IMR-90 (cell line): ENCODE measurements at regions not wholly inside any gene's neighbourhood (a gene's known extent, or its start where the extent isn't known, plus 50 kb on each side); places are given as distances from the start of the nearest gene placed in this dataset.

Experiments used
- ATAC-seq: fragments of 200-7000 bp; cut with Tn5 transposase; 2 replicates; pipeline ENCODE4 v1.9.1; 2020; ENCODE audit warnings: low read depth, mild to moderate bottlenecking, moderate library complexity
- BruUV-seq: library from RNA; stranded (reverse); fragments of 400-500 nt; replicated peaks from 2 replicates; lab custom pipeline; 2021; lab: Mats Ljungman, UMichigan
- CTCF ChIA-PET: fragments of 300-600 bp; formaldehyde crosslinking; extraction: SDS; loops from one replicate; lab custom pipeline; 2021; ENCODE audit warnings: antibody characterized with exemption; lab: Yijun Ruan, JAX
- POLR2A ChIA-PET: fragments of 300-600 bp; sonication (Branson Sonifier 250); formaldehyde crosslinking; loops from one replicate; lab custom pipeline; 2022; ENCODE audit warnings: antibody characterized with exemption; ENCODE audit not compliant: unreplicated experiment; lab: Charles Lee
- DNase-seq: peaks from one replicate; pipeline ENCODE4 v3.0.0; 2013
- H2AFZ ChIP-seq: replicated peaks from 2 replicates; pipeline ENCODE3; 2013; ENCODE audit warnings: low read length, mild to moderate bottlenecking; ENCODE audit not compliant: poor library complexity
- H2AK5ac ChIP-seq: 2 replicates; pipeline ENCODE4 v1.6.1; 2013; ENCODE audit warnings: low read depth, low read length, inconsistent platforms
- H2AK9ac ChIP-seq: replicated peaks from 2 replicates; pipeline ENCODE3; 2013; ENCODE audit warnings: mild to moderate bottlenecking, low read depth, low read length, moderate library complexity; ENCODE audit not compliant: poor library complexity
- H2BK120ac ChIP-seq: 2 replicates; pipeline ENCODE4 v1.6.1; 2013; ENCODE audit warnings: low read depth, low read length, inconsistent platforms
- H2BK15ac ChIP-seq: 3 replicates; pipeline ENCODE4 v1.6.1; 2013; ENCODE audit warnings: low read depth, low read length, inconsistent platforms
- H2BK20ac ChIP-seq: 2 replicates; pipeline ENCODE4 v1.6.1; 2013; ENCODE audit warnings: low read depth, mild to moderate bottlenecking, inconsistent platforms, low read length, moderate library complexity
- H2BK5ac ChIP-seq: 2 replicates; pipeline ENCODE4 v1.6.1; 2013; ENCODE audit warnings: mild to moderate bottlenecking, low read depth, low read length, inconsistent platforms; ENCODE audit not compliant: poor library complexity, severe bottlenecking
- H3K14ac ChIP-seq: replicated peaks from 2 replicates; pipeline ENCODE4 v1.6.1; 2013; ENCODE audit warnings: low read depth, low read length, inconsistent platforms
- H3K18ac ChIP-seq: 2 replicates; pipeline ENCODE4 v1.6.1; 2013; ENCODE audit warnings: low read depth, low read length, control low read depth
- H3K23ac ChIP-seq: 2 replicates; pipeline ENCODE4 v1.6.1; 2013; ENCODE audit warnings: low read depth, low read length, inconsistent platforms
- H3K27ac ChIP-seq: 2 replicates; pipeline ENCODE4 v1.5.1; 2013; ENCODE audit warnings: mild to moderate bottlenecking, control low read depth, low read length; ENCODE audit not compliant: insufficient read depth
- H3K27me3 ChIP-seq: 2 replicates; pipeline ENCODE4 v1.6.1; 2013; ENCODE audit warnings: low read length; ENCODE audit not compliant: control insufficient read depth, insufficient read depth
- H3K36me3 ChIP-seq: 2 replicates; pipeline ENCODE4 v1.6.1; 2013; ENCODE audit warnings: low read length, mixed read lengths; ENCODE audit not compliant: control insufficient read depth, insufficient read depth
- H3K4ac ChIP-seq: 2 replicates; pipeline ENCODE4 v1.6.1; 2013; ENCODE audit warnings: low read depth, low read length, inconsistent platforms
- H3K4me1 ChIP-seq: 2 replicates; pipeline ENCODE4 v1.6.1; 2013; ENCODE audit warnings: low read length, mixed read lengths; ENCODE audit not compliant: control insufficient read depth, insufficient read depth
- H3K4me2 ChIP-seq: 2 replicates; pipeline ENCODE4 v1.6.1; 2013; ENCODE audit warnings: low read depth, mild to moderate bottlenecking, control low read depth, low read length, moderate library complexity
- H3K4me3 ChIP-seq: 2 replicates; pipeline ENCODE4 v1.5.1; 2013; ENCODE audit warnings: low read depth, mild to moderate bottlenecking, control low read depth, low read length, moderate library complexity; ENCODE audit not compliant: insufficient read depth
- H3K56ac ChIP-seq: 2 replicates; pipeline ENCODE4 v1.6.1; 2013; ENCODE audit warnings: low read length, inconsistent platforms; ENCODE audit not compliant: insufficient read depth; ENCODE audit errors: extremely low read depth
- H3K79me1 ChIP-seq, 2 experiments: 2 replicates each; pipeline ENCODE4 v1.6.1; 2013; ENCODE audit warnings: low read length in 2 of 2, inconsistent platforms in 1 of 2, low read depth in 1 of 2
- H3K9ac ChIP-seq: 2 replicates; pipeline ENCODE4 v1.6.1; 2013; ENCODE audit warnings: low read depth, low read length, control low read depth
- H3K9me1 ChIP-seq: 2 replicates; pipeline ENCODE4 v1.6.1; 2013; ENCODE audit warnings: low read length, inconsistent platforms; ENCODE audit not compliant: insufficient read depth
- H3K9me3 ChIP-seq: 2 replicates; pipeline ENCODE4 v1.6.1; 2013; ENCODE audit warnings: low read length; ENCODE audit not compliant: control insufficient read depth, insufficient read depth
- H4K20me1 ChIP-seq: 2 replicates; pipeline ENCODE4 v1.6.1; 2013; ENCODE audit warnings: low read length, inconsistent platforms; ENCODE audit not compliant: insufficient read depth
- H4K5ac ChIP-seq: 2 replicates; pipeline ENCODE4 v1.6.1; 2013; ENCODE audit warnings: mild to moderate bottlenecking, low read depth, low read length, control low read depth
- H4K8ac ChIP-seq, 2 experiments: 2 replicates each; pipeline ENCODE4 v1.6.1; 2013; ENCODE audit warnings: low read depth in 2 of 2, low read length in 2 of 2, control low read depth in 1 of 2, inconsistent platforms in 1 of 2
- H4K91ac ChIP-seq: 2 replicates; pipeline ENCODE4 v1.6.1; 2013; ENCODE audit warnings: low read depth, low read length, inconsistent platforms; ENCODE audit not compliant: insufficient read depth
- BHLHE40 ChIP-seq: fragments of 150-350 bp; IDR thresholded peaks from 2 replicates; pipeline ENCODE4 v1.6.1; 2016; ENCODE audit warnings: mild to moderate bottlenecking, low read depth, low read length
- CEBPB ChIP-seq: IDR thresholded peaks from 2 replicates; pipeline ENCODE4 v1.6.1; 2012; ENCODE audit warnings: low read depth, low read length, improper control_type of control experiment
- CHD1 ChIP-seq: IDR thresholded peaks from 2 replicates; pipeline ENCODE4 v1.6.1; 2012; ENCODE audit warnings: low read depth, low read length, improper control_type of control experiment
- MAZ ChIP-seq: IDR thresholded peaks from 2 replicates; pipeline ENCODE4 v1.6.1; 2012; ENCODE audit warnings: low read depth, mild to moderate bottlenecking, low read length, improper control_type of control experiment, moderate library complexity, borderline replicate concordance
- MXI1 ChIP-seq: IDR thresholded peaks from 2 replicates; pipeline ENCODE4 v1.6.1; 2012; ENCODE audit warnings: low read depth, mild to moderate bottlenecking, low read length, moderate library complexity, borderline replicate concordance
- NFE2L2 ChIP-seq: fragments of 150-350 bp; IDR thresholded peaks from 2 replicates; pipeline ENCODE4 v1.6.1; 2016; ENCODE audit warnings: low read depth, mild to moderate bottlenecking, low read length
- POLR2A ChIP-seq: IDR thresholded peaks from 2 replicates; pipeline ENCODE4 v1.6.1; 2012; ENCODE audit warnings: mild to moderate bottlenecking, low read depth, low read length
- RAD21 ChIP-seq: IDR thresholded peaks from 2 replicates; pipeline ENCODE4 v1.6.1; 2012; ENCODE audit warnings: low read length, improper control_type of control experiment
- RCOR1 ChIP-seq: IDR thresholded peaks from 2 replicates; pipeline ENCODE4 v1.6.1; 2012; ENCODE audit warnings: mild to moderate bottlenecking, low read length, improper control_type of control experiment; ENCODE audit not compliant: insufficient replicate concordance
- RFX5 ChIP-seq: IDR thresholded peaks from 2 replicates; pipeline ENCODE4 v1.8.0; 2012; ENCODE audit warnings: low read depth, mild to moderate bottlenecking, low read length, moderate library complexity
- SMC3 ChIP-seq: fragments of 150-350 bp; IDR thresholded peaks from 2 replicates; pipeline ENCODE4 v1.6.1; 2016; ENCODE audit warnings: low read depth, mild to moderate bottlenecking, antibody characterized with exemption, low read length, moderate library complexity
- WGBS, 2 experiments: methylation state at CpG; one replicate each; pipeline versions ENCODE4 v1.1.5 to v1.1.7; 2013; ENCODE audit warnings: missing lambda C conversion rate in 2 of 2; ENCODE audit not compliant: insufficient read length in 1 of 2; ENCODE audit errors: extremely low coverage in 2 of 2; 5-methylcytosine and 5-hydroxymethylcytosine counted together
- dilution Hi-C: fragments of 300-500 bp; cut with HindIII; formaldehyde crosslinking; loops from one replicate; pipeline ENCODE4 v1.14.3; 2018; ENCODE audit warnings: low sequenced_read_pairs; ENCODE audit not compliant: unreplicated experiment
- in situ Hi-C: fragments of 300-500 bp; cut with MboI; formaldehyde crosslinking; loops from 3 replicates; pipeline ENCODE4 v1.14.3; 2019; ENCODE audit warnings: low sequenced_read_pairs, inconsistent platforms, mixed read lengths
- intact Hi-C: fragments of 100-400 bp; cut with micrococcal nuclease; formaldehyde crosslinking; loops from 2 replicates; pipeline ENCODE4 v1.10.0; 2022
- TF ChIP-seq, protein P1 (sequence below): fragments of 150-350 bp; IDR thresholded peaks from 2 replicates; pipeline ENCODE4 v1.6.1; 2016; ENCODE audit warnings: low read depth, mild to moderate bottlenecking, low read length, moderate library complexity, borderline replicate concordance
- TF ChIP-seq, protein P2 (sequence below): conservative IDR thresholded peaks from 2 replicates; pipeline ENCODE4 v1.5.1; 2012; ENCODE audit warnings: mild to moderate bottlenecking, low read depth, low read length, improper control_type of control experiment

DNA sequence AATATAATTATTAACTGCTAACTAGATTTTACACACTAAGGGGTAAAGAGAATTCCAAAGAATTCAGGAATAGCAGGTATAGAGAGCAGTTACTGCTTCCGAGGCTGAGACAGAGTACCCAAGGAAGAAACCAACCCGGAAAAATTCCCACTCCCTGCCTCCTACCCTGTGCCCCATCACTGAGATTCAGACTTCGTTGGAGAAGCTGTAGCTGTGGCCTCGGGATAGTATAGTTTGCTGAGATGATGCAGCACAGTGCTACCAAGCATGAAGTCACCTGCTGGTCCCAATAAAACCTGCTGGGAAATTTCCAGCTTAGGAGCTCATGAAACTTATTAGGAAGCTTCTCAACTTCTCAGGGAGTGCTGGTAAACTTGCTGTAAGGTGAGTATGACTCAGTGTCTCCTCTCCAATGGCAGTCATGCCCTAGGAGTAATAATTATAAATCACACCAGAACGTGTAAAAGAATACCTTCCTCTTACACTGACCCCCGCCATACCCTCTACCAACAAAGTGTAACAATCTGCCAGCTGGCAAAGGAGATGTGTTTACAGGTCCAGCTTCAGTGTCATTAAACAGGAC is 215.2 kb upstream of the ROBO2 start:
- H2AK9ac ChIP-seq = no peak overlapping the region
- no peak overlapping the region for H4K5ac ChIP-seq
- H2AFZ ChIP-seq = no peak overlapping the region
- no peak overlapping the region for H4K8ac ChIP-seq
- H3K23ac ChIP-seq = no peak overlapping the region
- no peaks in the 10 kb centered on the region for H4K20me1 ChIP-seq
- no peak overlapping the region for H4K91ac ChIP-seq
- no peak overlapping the region for H3K4ac ChIP-seq
- no peak overlapping the region for H3K18ac ChIP-seq
- H3K79me1 ChIP-seq = no peaks in the 10 kb centered on the region
- H2BK15ac ChIP-seq = no peak overlapping the region
- H3K9me1 ChIP-seq = no peaks in the 10 kb centered on the region
- H3K56ac ChIP-seq = no peak overlapping the region
- no peaks in the 10 kb centered on the region for H3K4me1 ChIP-seq
- ChIA-PET CTCF (no interaction called here), POLR2A (no interaction called here)
- H3K9me3 ChIP-seq = no peaks in the 10 kb centered on the region
- no CpG with 5 or more reads among the region's 6 CpGs for WGBS, 2 experiments
- no peak overlapping the region for H3K27ac ChIP-seq
- H2BK5ac ChIP-seq = no peak overlapping the region
- H2AK5ac ChIP-seq = no peak overlapping the region
- intact Hi-C loops (no loop called here), in situ Hi-C loops (no loop called here), dilution Hi-C loops (no loop called here)
- H2BK120ac ChIP-seq = no peak overlapping the region
- BruUV-seq = no TSS peak
- H3K14ac ChIP-seq = no peak overlapping the region
- no peaks in the 10 kb centered on the region for H3K36me3 ChIP-seq
- H3K9ac ChIP-seq = no peak overlapping the region
- H3K27me3 ChIP-seq = no peaks in the 10 kb centered on the region
- ATAC-seq (no peak), DNase-seq (no peak)
- H2BK20ac ChIP-seq = no peak overlapping the region
- no peak overlapping the region for H3K4me3 ChIP-seq
- TF ChIP-seq CEBPB = no peak
- no peak for TF ChIP-seq BHLHE40
- TF ChIP-seq, protein P1, sequence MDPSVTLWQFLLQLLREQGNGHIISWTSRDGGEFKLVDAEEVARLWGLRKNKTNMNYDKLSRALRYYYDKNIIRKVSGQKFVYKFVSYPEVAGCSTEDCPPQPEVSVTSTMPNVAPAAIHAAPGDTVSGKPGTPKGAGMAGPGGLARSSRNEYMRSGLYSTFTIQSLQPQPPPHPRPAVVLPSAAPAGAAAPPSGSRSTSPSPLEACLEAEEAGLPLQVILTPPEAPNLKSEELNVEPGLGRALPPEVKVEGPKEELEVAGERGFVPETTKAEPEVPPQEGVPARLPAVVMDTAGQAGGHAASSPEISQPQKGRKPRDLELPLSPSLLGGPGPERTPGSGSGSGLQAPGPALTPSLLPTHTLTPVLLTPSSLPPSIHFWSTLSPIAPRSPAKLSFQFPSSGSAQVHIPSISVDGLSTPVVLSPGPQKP = no peak
- no peak for TF ChIP-seq CHD1
- no peak for TF ChIP-seq RAD21
- no peak for TF ChIP-seq RCOR1
- TF ChIP-seq MXI1 = no peak
- no peak for TF ChIP-seq MAZ
- TF ChIP-seq SMC3 = no peak
- TF ChIP-seq POLR2A = no peak
- TF ChIP-seq NFE2L2 = no peak
- TF ChIP-seq, protein P2, sequence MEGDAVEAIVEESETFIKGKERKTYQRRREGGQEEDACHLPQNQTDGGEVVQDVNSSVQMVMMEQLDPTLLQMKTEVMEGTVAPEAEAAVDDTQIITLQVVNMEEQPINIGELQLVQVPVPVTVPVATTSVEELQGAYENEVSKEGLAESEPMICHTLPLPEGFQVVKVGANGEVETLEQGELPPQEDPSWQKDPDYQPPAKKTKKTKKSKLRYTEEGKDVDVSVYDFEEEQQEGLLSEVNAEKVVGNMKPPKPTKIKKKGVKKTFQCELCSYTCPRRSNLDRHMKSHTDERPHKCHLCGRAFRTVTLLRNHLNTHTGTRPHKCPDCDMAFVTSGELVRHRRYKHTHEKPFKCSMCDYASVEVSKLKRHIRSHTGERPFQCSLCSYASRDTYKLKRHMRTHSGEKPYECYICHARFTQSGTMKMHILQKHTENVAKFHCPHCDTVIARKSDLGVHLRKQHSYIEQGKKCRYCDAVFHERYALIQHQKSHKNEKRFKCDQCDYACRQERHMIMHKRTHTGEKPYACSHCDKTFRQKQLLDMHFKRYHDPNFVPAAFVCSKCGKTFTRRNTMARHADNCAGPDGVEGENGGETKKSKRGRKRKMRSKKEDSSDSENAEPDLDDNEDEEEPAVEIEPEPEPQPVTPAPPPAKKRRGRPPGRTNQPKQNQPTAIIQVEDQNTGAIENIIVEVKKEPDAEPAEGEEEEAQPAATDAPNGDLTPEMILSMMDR = no peak
- TF ChIP-seq RFX5 = no peak
- H3K4me2 ChIP-seq = no peak overlapping the region
